OCI-LY1 (cell line): ENCODE measurements at regions not wholly inside any gene's neighbourhood (a gene's known extent, or its start where the extent isn't known, plus 50 kb on each side); places are given as distances from the start of the nearest gene placed in this dataset.

ENCODE experiments used
- H2AFZ ChIP-seq: fragments of 200-600 bp; sonication (generic), shearing (Covaris generic); 2 replicates; pipeline ENCODE4 v1.6.0; 2014; ENCODE audit warnings: antibody characterized with exemption, mild to moderate bottlenecking, low read length
- H3F3A ChIP-seq: fragments of 200-600 bp; sonication (generic), shearing (Covaris generic); 2 replicates; pipeline ENCODE4 v1.6.0; 2014; ENCODE audit warnings: mild to moderate bottlenecking, antibody characterized with exemption, low read length, moderate library complexity; ENCODE audit not compliant: insufficient read depth
- H3K27ac ChIP-seq: fragments of 200-600 bp; sonication (generic); 2 replicates; pipeline ENCODE4 v1.5.1; 2014; ENCODE audit warnings: low read length, mixed run types, mild to moderate bottlenecking, low read depth; ENCODE audit not compliant: poor library complexity, severe bottlenecking
- H3K27me3 ChIP-seq: fragments of 200-600 bp; sonication (generic); 2 replicates; pipeline ENCODE4 v1.6.0; 2014; ENCODE audit warnings: antibody characterized with exemption, mild to moderate bottlenecking, low read length, moderate library complexity; ENCODE audit not compliant: insufficient read depth
- H3K36me3 ChIP-seq: fragments of 200-600 bp; sonication (generic); 2 replicates; pipeline ENCODE4 v1.6.1; 2014; ENCODE audit warnings: mild to moderate bottlenecking, antibody characterized with exemption, low read length, moderate library complexity, mixed read lengths; ENCODE audit not compliant: insufficient read depth
- H3K4me1 ChIP-seq: fragments of 200-600 bp; sonication (generic); 2 replicates; pipeline ENCODE4 v1.5.1; 2014; ENCODE audit warnings: mild to moderate bottlenecking, low read length, moderate library complexity; ENCODE audit not compliant: insufficient read depth, severe bottlenecking
- H3K4me2 ChIP-seq: fragments of 200-600 bp; sonication (generic), shearing (Covaris generic); 2 replicates; pipeline ENCODE4 v1.6.1; 2014; ENCODE audit warnings: low read length
- H3K4me3 ChIP-seq: fragments of 200-600 bp; sonication (generic); 2 replicates; pipeline ENCODE4 v1.5.1; 2014; ENCODE audit warnings: low read length, low read depth, mild to moderate bottlenecking, mixed read lengths; ENCODE audit not compliant: poor library complexity, severe bottlenecking
- H3K79me2 ChIP-seq: fragments of 200-600 bp; shearing (Covaris generic); 2 replicates; pipeline ENCODE4 v1.6.1; 2016; ENCODE audit warnings: mixed run types, low read length, mixed read lengths; ENCODE audit not compliant: insufficient read depth
- H3K9ac ChIP-seq: fragments of 200-600 bp; sonication (generic), shearing (Covaris generic); 2 replicates; pipeline ENCODE4 v1.6.1; 2014; ENCODE audit warnings: mild to moderate bottlenecking, low read length, mixed read lengths
- H3K9me2 ChIP-seq: fragments of 200-600 bp; sonication (generic), shearing (Covaris generic); 2 replicates; pipeline ENCODE4 v1.6.1; 2014; ENCODE audit warnings: low read depth, mild to moderate bottlenecking, low read length, mixed read lengths
- H3K9me3 ChIP-seq: fragments of 200-600 bp; shearing (Covaris generic); 2 replicates; pipeline ENCODE4 v1.6.1; 2014; ENCODE audit warnings: low read length, mixed read lengths
- H4K20me1 ChIP-seq: fragments of 200-600 bp; sonication (generic), shearing (Covaris generic); 2 replicates; pipeline ENCODE4 v1.6.0; 2016; ENCODE audit warnings: mild to moderate bottlenecking, low read length; ENCODE audit not compliant: insufficient read depth
- CTCF ChIP-seq: fragments of 200-600 bp; sonication (generic), shearing (Covaris generic); IDR thresholded peaks from 2 replicates; pipeline ENCODE4 v1.5.1; 2017; ENCODE audit warnings: mild to moderate bottlenecking, antibody characterized with exemption, low read length, moderate library complexity, mixed read lengths
- EZH2 ChIP-seq: fragments of 200-600 bp; sonication (generic), shearing (Covaris generic); IDR thresholded peaks from 2 replicates; pipeline ENCODE4 v1.8.0; 2017; ENCODE audit warnings: borderline replicate concordance, mixed run types, mild to moderate bottlenecking, antibody characterized with exemption, low read length, moderate library complexity, mixed read lengths

DNA sequence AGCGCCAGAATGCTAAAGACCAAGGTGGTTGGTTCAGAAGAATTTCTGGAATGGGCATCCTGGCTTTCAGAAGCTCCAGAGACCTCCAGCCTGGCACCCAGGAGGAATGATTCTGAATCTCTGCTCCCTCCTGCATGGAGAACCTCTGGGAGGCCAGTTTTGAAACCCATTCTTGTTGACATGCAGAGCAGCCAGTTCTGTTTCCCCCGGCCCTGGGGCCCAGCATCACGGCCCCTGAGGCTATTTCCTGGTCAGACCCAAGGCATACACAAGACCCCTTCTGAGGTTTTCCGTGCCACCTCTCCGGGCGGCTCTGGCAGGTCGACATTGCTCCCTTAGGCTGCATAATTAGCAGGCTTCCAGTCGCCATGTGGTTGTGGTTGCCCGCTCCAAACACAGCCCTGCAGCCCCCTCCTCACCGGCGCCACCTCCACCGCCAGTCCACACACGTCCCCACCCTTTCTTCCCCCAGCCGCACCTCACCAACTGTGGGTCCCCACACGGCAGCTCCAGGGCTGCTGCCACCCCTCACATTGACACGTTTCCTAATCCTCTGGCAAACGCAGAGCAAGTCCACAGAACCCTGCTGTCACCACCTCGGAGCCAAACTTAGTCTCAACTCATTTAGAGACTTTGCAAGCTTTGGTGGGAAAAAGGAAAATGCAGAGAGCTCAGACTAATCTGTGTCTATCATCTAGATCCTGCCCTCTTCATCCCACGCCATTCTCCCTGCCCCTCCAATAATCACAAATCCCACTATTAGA, 367.1 kb downstream of the SOX9 start:
- no peak overlapping the region for H3K9ac ChIP-seq
- no peaks in the 10 kb centered on the region for H3K36me3 ChIP-seq
- no peak overlapping the region for H3K4me3 ChIP-seq
- no peaks in the 10 kb centered on the region for H3F3A ChIP-seq
- no peak overlapping the region for H3K27ac ChIP-seq
- no peaks in the 10 kb centered on the region for H3K4me1 ChIP-seq
- H4K20me1 ChIP-seq = no peaks in the 10 kb centered on the region
- TF ChIP-seq CTCF (no peak), EZH2 (no peak)
- 0 out of 2 replicates have a peak, but pooled peaks cover 5% of the 10 kb centered on the region for H3K27me3 ChIP-seq
- no peaks in the 10 kb centered on the region for H3K9me3 ChIP-seq
- no peak overlapping the region for H3K4me2 ChIP-seq
- no peaks in the 10 kb centered on the region for H3K9me2 ChIP-seq
- no peaks in the 10 kb centered on the region for H3K79me2 ChIP-seq
- H2AFZ ChIP-seq = no peak overlapping the region

- H3K9me2 ChIP-seq = no peaks in the 10 kb centered on the region
- H3K27me3 ChIP-seq = 0 out of 2 replicates have a peak, but pooled peaks cover 5% of the 10 kb centered on the region
- H3K36me3 ChIP-seq = no peaks in the 10 kb centered on the region
- no peak for TF ChIP-seq EZH2
- H2AFZ ChIP-seq = no peak overlapping the region
- H3K9ac ChIP-seq = no peak overlapping the region
- no peak overlapping the region for H3K27ac ChIP-seq
- H3F3A ChIP-seq = no peaks in the 10 kb centered on the region
- H3K4me3 ChIP-seq = no peak overlapping the region
- H4K20me1 ChIP-seq = no peaks in the 10 kb centered on the region
- H3K9me3 ChIP-seq = no peaks in the 10 kb centered on the region
- H3K4me2 ChIP-seq = no peak overlapping the region
- no peaks in the 10 kb centered on the region for H3K79me2 ChIP-seq
- no peaks in the 10 kb centered on the region for H3K4me1 ChIP-seq
Observed at GRCh38 chr17:72488555-72489271, 367.9 kb downstream of the SOX9 start.

GRCh38 chr17:72489272-72489641, 368.4 kb downstream of the SOX9 start:
- no peak overlapping the region for H3K4me2 ChIP-seq
- H3K9me2 ChIP-seq = no peaks in the 10 kb centered on the region
- H3K4me3 ChIP-seq = no peak overlapping the region

More at GRCh38 chr17:72489272-72489641, 368.4 kb downstream of the SOX9 start:
- Histone ChIP-seq H3K9ac (no peak overlapping the region), H4K20me1 (no peaks in the 10 kb centered on the region), H3K4me1 (no peaks in the 10 kb centered on the region), H3K36me3 (no peaks in the 10 kb centered on the region), H3F3A (no peaks in the 10 kb centered on the region), H3K79me2 (no peaks in the 10 kb centered on the region), H3K27me3 (0 out of 2 replicates have a peak, but pooled peaks cover 5% of the 10 kb centered on the region), H3K27ac (no peak overlapping the region), H2AFZ (no peak overlapping the region), H3K9me3 (no peaks in the 10 kb centered on the region)
- TF ChIP-seq EZH2 (no peak), CTCF (no peak)
